ENCODE measurements at regions not wholly inside any gene's neighbourhood (a gene's known extent, or its start where the extent isn't known, plus 50 kb on each side); places are given as distances from the start of the nearest gene placed in this dataset.

- no peak for TF ChIP-seq CTCF (IDR thresholded peaks at IDR 0.05)
- no peak for TF ChIP-seq POLR2A (IDR thresholded peaks at IDR 0.05)
- intact Hi-C loops (cut with DNase I), result no loop called here
- Histone ChIP-seq H3K9me3 (replicated peaks in 1 of 3) (peaks cover 0 to 4% (median 0%) of the 10 kb centered on the region in 3 donors), H3K4me1 (replicated peaks in 1 of 2) (no peaks in the 10 kb centered on the region), H3K4me3 (no peak overlapping the region), H3K27me3 (no peaks in the 10 kb centered on the region), H3K27ac (no peak overlapping the region), H3K36me3 (replicated peaks in 1 of 2) (no peaks in the 10 kb centered on the region)
- WGBS, 4 donors, result 75 to 86% (median 78%) methylated on average over 2 of the region's 2 CpGs
- no peak for DNase-seq
These were observed 503.5 kb upstream of the PITX2 start for GRCh38 chr4:111126340-111126739.

- DNase-seq, result no peak
- Histone ChIP-seq H3K27ac (no peak overlapping the region), H3K9me3 (replicated peaks in 1 of 3) (peaks cover 0 to 2% (median 0%) of the 10 kb centered on the region in 3 donors), H3K36me3 (replicated peaks in 1 of 2) (no peaks in the 10 kb centered on the region), H3K27me3 (no peaks in the 10 kb centered on the region), H3K4me3 (no peak overlapping the region), H3K4me1 (replicated peaks in 1 of 2) (no peaks in the 10 kb centered on the region)
- intact Hi-C loops (cut with DNase I), result no loop called here
- WGBS, 4 donors, result 78 to 86% (median 79%) methylated on average over 5 of the region's 5 CpGs
- TF ChIP-seq CTCF (IDR thresholded peaks at IDR 0.05) (no peak), POLR2A (IDR thresholded peaks at IDR 0.05) (no peak)
These were observed 505.0 kb upstream of the PITX2 start for GRCh38 chr4:111127841-111128240.

- TF ChIP-seq POLR2A (IDR thresholded peaks at IDR 0.05) (no peak), CTCF (IDR thresholded peaks at IDR 0.05) (no peak)
- intact Hi-C loops (cut with DNase I), result no loop called here
- WGBS, 4 donors, result 73 to 85% (median 78%) methylated on average over 1 of the region's 1 CpG
These were observed 505.4 kb upstream of the PITX2 start for GRCh38 chr4:111128327-111128726.

GRCh38 chr4:111136438-111136837 lies 513.6 kb upstream of the PITX2 start:
- intact Hi-C loops (cut with DNase I), result no loop called here
- no peak overlapping the region for H3K4me3 ChIP-seq
- TF ChIP-seq CTCF (IDR thresholded peaks at IDR 0.05), result no peak
- TF ChIP-seq POLR2A (IDR thresholded peaks at IDR 0.05), result no peak

More at GRCh38 chr4:111128327-111128726, 505.4 kb upstream of the PITX2 start:
- no peaks in the 10 kb centered on the region for H3K9me3 ChIP-seq (replicated peaks in 1 of 3)
- no peaks in the 10 kb centered on the region for H3K27me3 ChIP-seq
- H3K27ac ChIP-seq, result no peak overlapping the region
- H3K4me3 ChIP-seq, result no peak overlapping the region
- DNase-seq, result no peak
- H3K4me1 ChIP-seq (replicated peaks in 1 of 2), result no peaks in the 10 kb centered on the region
- no peaks in the 10 kb centered on the region for H3K36me3 ChIP-seq (replicated peaks in 1 of 2)

More at GRCh38 chr4:111136438-111136837, 513.6 kb upstream of the PITX2 start:
- 56 to 66% (median 58%) methylated on average over 1 of the region's 1 CpG for WGBS, 4 donors
- Histone ChIP-seq H3K4me1 (replicated peaks in 1 of 2) (no peaks in the 10 kb centered on the region), H3K27ac (no peak overlapping the region), H3K27me3 (no peaks in the 10 kb centered on the region), H3K36me3 (replicated peaks in 1 of 2) (peaks cover 0 to 2% of the 10 kb centered on the region in 2 donors), H3K9me3 (replicated peaks in 1 of 3) (no peaks in the 10 kb centered on the region)
- DNase-seq, result no peak
